ENCODE measurements at regions not wholly inside any gene's neighbourhood (a gene's known extent, or its start where the extent isn't known, plus 50 kb on each side); places are given as distances from the start of the nearest gene placed in this dataset.

GRCh38 chr20:6924681-6925080 lies 157.2 kb downstream of the BMP2 start:
- Mint-ChIP-seq H3K4me3 (no peak overlapping the region), H3K27me3 (ENCODE audit: low read depth in 2 of 2) (no peaks in the 10 kb centered on the region), H3K4me1 (no peaks in the 10 kb centered on the region), H3K27ac (no peak overlapping the region), H3K9me3 (peaks cover 2 to 4% of the 10 kb centered on the region in 2 donors), H3K36me3 (no peaks in the 10 kb centered on the region)
- DNase-seq (no peak), ATAC-seq (no peak)
- no peaks in the 10 kb centered on the region for H3K36me3 ChIP-seq (ENCODE audit: control insufficient read depth, insufficient read depth, low read length)
- TF ChIP-seq, protein P1, sequence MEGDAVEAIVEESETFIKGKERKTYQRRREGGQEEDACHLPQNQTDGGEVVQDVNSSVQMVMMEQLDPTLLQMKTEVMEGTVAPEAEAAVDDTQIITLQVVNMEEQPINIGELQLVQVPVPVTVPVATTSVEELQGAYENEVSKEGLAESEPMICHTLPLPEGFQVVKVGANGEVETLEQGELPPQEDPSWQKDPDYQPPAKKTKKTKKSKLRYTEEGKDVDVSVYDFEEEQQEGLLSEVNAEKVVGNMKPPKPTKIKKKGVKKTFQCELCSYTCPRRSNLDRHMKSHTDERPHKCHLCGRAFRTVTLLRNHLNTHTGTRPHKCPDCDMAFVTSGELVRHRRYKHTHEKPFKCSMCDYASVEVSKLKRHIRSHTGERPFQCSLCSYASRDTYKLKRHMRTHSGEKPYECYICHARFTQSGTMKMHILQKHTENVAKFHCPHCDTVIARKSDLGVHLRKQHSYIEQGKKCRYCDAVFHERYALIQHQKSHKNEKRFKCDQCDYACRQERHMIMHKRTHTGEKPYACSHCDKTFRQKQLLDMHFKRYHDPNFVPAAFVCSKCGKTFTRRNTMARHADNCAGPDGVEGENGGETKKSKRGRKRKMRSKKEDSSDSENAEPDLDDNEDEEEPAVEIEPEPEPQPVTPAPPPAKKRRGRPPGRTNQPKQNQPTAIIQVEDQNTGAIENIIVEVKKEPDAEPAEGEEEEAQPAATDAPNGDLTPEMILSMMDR (IDR thresholded peaks at IDR 0.05), result no peak
- intact Hi-C loops (cut with micrococcal nuclease), result loop anchor here (10.0 kb wide), 1 partner anchor 60 kb away; no protein-coding TSS in a partner anchor
- no peaks in the 10 kb centered on the region for H3K9me3 ChIP-seq (ENCODE audit: control insufficient read depth, insufficient read depth, low read length)
- H3K4me1 ChIP-seq (ENCODE audit: control insufficient read depth, insufficient read depth, low read length), result no peaks in the 10 kb centered on the region
- H3K27me3 ChIP-seq (ENCODE audit: control insufficient read depth, insufficient read depth, low read length), result no peaks in the 10 kb centered on the region
- no peak overlapping the region for H3K4me3 ChIP-seq (ENCODE audit: low read length)
- H3K27ac ChIP-seq (ENCODE audit: low read length), result no peak overlapping the region

DNA sequence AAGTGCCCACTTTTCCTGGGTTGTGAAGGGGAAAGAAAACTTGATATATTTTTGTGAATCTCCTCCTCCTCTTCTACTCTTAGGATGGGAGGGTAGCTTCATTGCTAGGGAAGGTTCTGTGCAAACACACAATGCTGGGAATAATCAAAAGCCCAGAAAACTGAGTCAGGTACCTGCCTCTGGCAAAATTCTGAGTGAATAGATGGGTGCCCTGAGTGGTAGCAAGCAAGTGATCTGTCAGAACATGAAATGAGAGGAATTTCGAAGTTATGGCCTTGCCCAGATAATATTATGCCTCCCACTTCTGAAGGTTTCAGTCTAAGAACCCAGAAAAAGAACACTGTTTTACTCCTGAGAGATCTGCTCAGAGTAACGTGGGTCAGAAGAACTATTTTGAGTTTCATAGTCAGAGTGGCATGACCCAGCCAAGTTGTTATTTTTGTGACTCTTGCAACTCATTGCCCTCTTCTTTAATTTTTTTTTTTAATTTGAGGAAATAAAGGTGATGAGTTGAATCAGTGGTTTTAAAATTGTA lies 158.3 kb downstream of the BMP2 start:
- no peaks in the 10 kb centered on the region for H3K36me3 ChIP-seq (ENCODE audit: control insufficient read depth, insufficient read depth, low read length)
- ATAC-seq (no peak), DNase-seq (no peak)
- H3K9me3 ChIP-seq (ENCODE audit: control insufficient read depth, insufficient read depth, low read length), result no peaks in the 10 kb centered on the region
- no peaks in the 10 kb centered on the region for H3K4me1 ChIP-seq (ENCODE audit: control insufficient read depth, insufficient read depth, low read length)
- no peak overlapping the region for H3K27ac Mint-ChIP-seq
- no peak overlapping the region for H3K27ac ChIP-seq (ENCODE audit: low read length)
- H3K4me1 Mint-ChIP-seq, result no peaks in the 10 kb centered on the region
- no peak overlapping the region for H3K4me3 ChIP-seq (ENCODE audit: low read length)
- H3K27me3 Mint-ChIP-seq (ENCODE audit: low read depth in 2 of 2), result no peaks in the 10 kb centered on the region
- intact Hi-C loops (cut with micrococcal nuclease), result loop anchor here (10.0 kb wide), 1 partner anchor 61 kb away; no protein-coding TSS in a partner anchor
- no peaks in the 10 kb centered on the region for H3K27me3 ChIP-seq (ENCODE audit: control insufficient read depth, insufficient read depth, low read length)
- no peaks in the 10 kb centered on the region for H3K36me3 Mint-ChIP-seq
- H3K4me3 Mint-ChIP-seq, result no peak overlapping the region
- TF ChIP-seq, protein P1 (IDR thresholded peaks at IDR 0.05), result no peak
- H3K9me3 Mint-ChIP-seq, result peaks cover 2 to 4% of the 10 kb centered on the region in 2 donors
- 60% methylated on average over 2 of the region's 2 CpGs for WGBS (ENCODE audit: insufficient coverage)

GRCh38 chr20:6940048-6940447 lies 172.6 kb downstream of the BMP2 start:
- H3K4me1 ChIP-seq (ENCODE audit: control insufficient read depth, insufficient read depth, low read length), result no peaks in the 10 kb centered on the region
- no peaks in the 10 kb centered on the region for H3K27me3 ChIP-seq (ENCODE audit: control insufficient read depth, insufficient read depth, low read length)
- ATAC-seq, result no peak
- no peak overlapping the region for H3K27ac Mint-ChIP-seq
- peaks cover 3% of the 10 kb centered on the region in 2 donors for H3K9me3 Mint-ChIP-seq
- no peaks in the 10 kb centered on the region for H3K9me3 ChIP-seq (ENCODE audit: control insufficient read depth, insufficient read depth, low read length)
- H3K36me3 ChIP-seq (ENCODE audit: control insufficient read depth, insufficient read depth, low read length), result no peaks in the 10 kb centered on the region
- TF ChIP-seq, protein P1 (IDR thresholded peaks at IDR 0.05), result no peak
- H3K4me1 Mint-ChIP-seq, result no peaks in the 10 kb centered on the region
- H3K27me3 Mint-ChIP-seq (ENCODE audit: low read depth in 2 of 2), result no peaks in the 10 kb centered on the region
- WGBS (ENCODE audit: insufficient coverage), result 65% methylated on average over 5 of the region's 5 CpGs
- no peak overlapping the region for H3K27ac ChIP-seq (ENCODE audit: low read length)
- no peak overlapping the region for H3K4me3 ChIP-seq (ENCODE audit: low read length)
- no peak overlapping the region for H3K4me3 Mint-ChIP-seq
- no peak for DNase-seq
- no peaks in the 10 kb centered on the region for H3K36me3 Mint-ChIP-seq
- intact Hi-C loops (cut with micrococcal nuclease), result no loop called here

DNA sequence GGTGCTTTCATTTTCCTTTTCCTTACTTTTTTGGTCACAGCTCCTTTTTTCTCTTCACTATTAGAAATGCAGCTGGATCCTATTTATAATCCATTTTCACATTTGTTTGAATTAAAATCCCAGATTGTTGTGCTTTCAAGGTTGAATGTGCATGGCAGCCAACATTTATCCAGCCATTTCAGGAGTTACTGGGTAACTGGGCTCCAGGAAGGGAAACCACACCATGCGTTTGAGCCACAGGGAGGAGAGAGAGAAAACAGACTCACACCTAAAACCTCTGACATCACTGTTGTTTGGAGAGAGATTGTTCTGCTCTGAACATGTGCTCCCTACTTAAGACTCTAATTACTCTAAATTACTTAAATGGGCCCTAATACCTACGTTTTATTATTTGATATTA lies 173.4 kb downstream of the BMP2 start:
- Histone ChIP-seq H3K4me3 (ENCODE audit: low read length) (no peak overlapping the region), H3K4me1 (ENCODE audit: control insufficient read depth, insufficient read depth, low read length) (no peaks in the 10 kb centered on the region), H3K9me3 (ENCODE audit: control insufficient read depth, insufficient read depth, low read length) (no peaks in the 10 kb centered on the region), H3K27ac (ENCODE audit: low read length) (no peak overlapping the region), H3K27me3 (ENCODE audit: control insufficient read depth, insufficient read depth, low read length) (no peaks in the 10 kb centered on the region), H3K36me3 (ENCODE audit: control insufficient read depth, insufficient read depth, low read length) (no peaks in the 10 kb centered on the region)
- Mint-ChIP-seq H3K36me3 (no peaks in the 10 kb centered on the region), H3K27me3 (ENCODE audit: low read depth in 2 of 2) (no peaks in the 10 kb centered on the region), H3K4me3 (no peak overlapping the region), H3K4me1 (no peaks in the 10 kb centered on the region), H3K9me3 (peaks cover 3% of the 10 kb centered on the region in 2 donors), H3K27ac (no peak overlapping the region)
- intact Hi-C loops (cut with micrococcal nuclease), result no loop called here
- DNase-seq (no peak), ATAC-seq (no peak)
- TF ChIP-seq, protein P1 (IDR thresholded peaks at IDR 0.05), result no peak
- WGBS (ENCODE audit: insufficient coverage), result no CpG with 5 or more reads among the region's 2 CpGs

Data from natural killer cell (primary cell).